ENCODE measurements at regions not wholly inside any gene's neighbourhood (a gene's known extent, or its start where the extent isn't known, plus 50 kb on each side); places are given as distances from the start of the nearest gene placed in this dataset.

GRCh38 chr5:135158982-135159381 lies 125.0 kb upstream of the PITX1 start:
- DNase-seq = no peak
- H3K9me3 ChIP-seq = no peaks in the 10 kb centered on the region
- no peaks in the 10 kb centered on the region for H3K4me1 ChIP-seq
- peaks cover 12% of the 10 kb centered on the region for H3K27me3 ChIP-seq
- no peak for TF ChIP-seq CTCF (IDR thresholded peaks at IDR 0.05; ENCODE audit: low read depth, low read length)
- H3K36me3 ChIP-seq = no peaks in the 10 kb centered on the region
- H3K4me3 ChIP-seq (ENCODE audit: low read depth, low read length) = no peak overlapping the region

GRCh38 chr5:135158314-135158697 lies 124.3 kb upstream of the PITX1 start:
- peaks cover 12% of the 10 kb centered on the region for H3K27me3 ChIP-seq
- DNase-seq = no peak
- no peaks in the 10 kb centered on the region for H3K4me1 ChIP-seq
- no peak for TF ChIP-seq CTCF (IDR thresholded peaks at IDR 0.05; ENCODE audit: low read depth, low read length)
- no peaks in the 10 kb centered on the region for H3K9me3 ChIP-seq
- H3K36me3 ChIP-seq = no peaks in the 10 kb centered on the region
- no peak overlapping the region for H3K4me3 ChIP-seq (ENCODE audit: low read depth, low read length)

- Histone ChIP-seq H3K27me3 (peaks cover 12% of the 10 kb centered on the region), H3K9me3 (no peaks in the 10 kb centered on the region), H3K4me3 (ENCODE audit: low read depth, low read length) (no peak overlapping the region), H3K4me1 (no peaks in the 10 kb centered on the region), H3K36me3 (no peaks in the 10 kb centered on the region)
- no peak for TF ChIP-seq CTCF (IDR thresholded peaks at IDR 0.05; ENCODE audit: low read depth, low read length)
- no peak for DNase-seq
These were observed 123.6 kb upstream of the PITX1 start for GRCh38 chr5:135157421-135158313.

- no peaks in the 10 kb centered on the region for H3K4me1 ChIP-seq
- TF ChIP-seq CTCF (IDR thresholded peaks at IDR 0.05; ENCODE audit: low read depth, low read length) = no peak
- no peak for DNase-seq
These were observed 122.8 kb upstream of the PITX1 start for GRCh38 chr5:135156715-135157404.

GRCh38 chr5:135156337-135156714 lies 122.3 kb upstream of the PITX1 start:
- no peaks in the 10 kb centered on the region for H3K36me3 ChIP-seq

More at GRCh38 chr5:135156715-135157404, 122.8 kb upstream of the PITX1 start:
- H3K36me3 ChIP-seq = no peaks in the 10 kb centered on the region
- no peaks in the 10 kb centered on the region for H3K9me3 ChIP-seq
- H3K4me3 ChIP-seq (ENCODE audit: low read depth, low read length) = no peak overlapping the region
- H3K27me3 ChIP-seq = peaks cover 10% of the 10 kb centered on the region

More at GRCh38 chr5:135156337-135156714, 122.3 kb upstream of the PITX1 start:
- Histone ChIP-seq H3K27me3 (peaks cover 5% of the 10 kb centered on the region), H3K4me3 (ENCODE audit: low read depth, low read length) (no peak overlapping the region), H3K9me3 (no peaks in the 10 kb centered on the region), H3K4me1 (no peaks in the 10 kb centered on the region)
- TF ChIP-seq CTCF (IDR thresholded peaks at IDR 0.05; ENCODE audit: low read depth, low read length) = no peak
- no peak for DNase-seq
